KMS-11 (cell line): ENCODE measurements at regions not wholly inside any gene's neighbourhood (a gene's known extent, or its start where the extent isn't known, plus 50 kb on each side); places are given as distances from the start of the nearest gene placed in this dataset.

Experiments used
- H2AFZ ChIP-seq: fragments of 200-600 bp; sonication (generic); 2 replicates; pipeline ENCODE4 v1.6.1; 2016; ENCODE audit warnings: antibody characterized with exemption, mixed run types, low read depth
- H3K27ac ChIP-seq: fragments of 200-600 bp; sonication (generic); 2 replicates; pipeline ENCODE4 v1.6.1; 2016; ENCODE audit warnings: mild to moderate bottlenecking, mixed run types
- H3K27me3 ChIP-seq: fragments of 200-600 bp; sonication (generic); 2 replicates; pipeline ENCODE4 v1.6.1; 2017; ENCODE audit warnings: mild to moderate bottlenecking, low read depth, mixed run types, moderate library complexity; ENCODE audit not compliant: insufficient read depth
- H3K36me3 ChIP-seq: fragments of 200-600 bp; sonication (generic); 2 replicates; pipeline ENCODE4 v1.6.1; 2017; ENCODE audit warnings: mild to moderate bottlenecking, mixed run types; ENCODE audit not compliant: insufficient read depth
- H3K4me1 ChIP-seq: fragments of 200-600 bp; sonication (generic); 2 replicates; pipeline ENCODE4 v1.6.1; 2016; ENCODE audit warnings: mild to moderate bottlenecking, low read depth, mixed run types; ENCODE audit not compliant: poor library complexity, severe bottlenecking
- H3K4me2 ChIP-seq: fragments of 200-600 bp; sonication (generic); 2 replicates; pipeline ENCODE4 v1.7.0; 2016; ENCODE audit warnings: mild to moderate bottlenecking, mixed run types
- H3K4me3 ChIP-seq: fragments of 200-600 bp; sonication (generic); IDR thresholded peaks from 2 replicates; pipeline ENCODE4 v1.6.1; 2017; ENCODE audit warnings: low read depth, low read length, mixed read lengths; ENCODE audit not compliant: insufficient read depth
- H3K79me2 ChIP-seq: fragments of 200-600 bp; sonication (generic); 2 replicates; pipeline ENCODE4 v1.6.1; 2016; ENCODE audit warnings: low read depth, mixed run types; ENCODE audit not compliant: insufficient read depth
- H3K9ac ChIP-seq: fragments of 200-600 bp; sonication (generic); 2 replicates; pipeline ENCODE4 v1.6.1; 2016; ENCODE audit warnings: mild to moderate bottlenecking, mixed run types
- H4K20me1 ChIP-seq: fragments of 200-600 bp; sonication (generic); 2 replicates; pipeline ENCODE4 v1.6.1; 2016; ENCODE audit warnings: mild to moderate bottlenecking, mixed run types; ENCODE audit not compliant: insufficient read depth
- CTCF ChIP-seq: fragments of 200-600 bp; sonication (generic); conservative IDR thresholded peaks from 2 replicates; pipeline ENCODE4 v1.6.1; 2017; ENCODE audit warnings: low read depth, mild to moderate bottlenecking, antibody characterized with exemption, low read length, moderate library complexity, mixed read lengths

- no peaks in the 10 kb centered on the region for H4K20me1 ChIP-seq
- H3K27ac ChIP-seq: no peak overlapping the region
- TF ChIP-seq CTCF: no peak
- no peak overlapping the region for H3K4me3 ChIP-seq
- H3K4me1 ChIP-seq: no peaks in the 10 kb centered on the region
- no peaks in the 10 kb centered on the region for H3K27me3 ChIP-seq
- H2AFZ ChIP-seq: no peak overlapping the region
- no peaks in the 10 kb centered on the region for H3K36me3 ChIP-seq
- no peak overlapping the region for H3K9ac ChIP-seq
- H3K4me2 ChIP-seq: no peak overlapping the region
- no peaks in the 10 kb centered on the region for H3K79me2 ChIP-seq
Observed at GRCh38 chr4:79747252-79747651, 325.8 kb downstream of the ANTXR2 start.

- Histone ChIP-seq H3K4me1 (no peaks in the 10 kb centered on the region), H3K4me2 (no peak overlapping the region), H4K20me1 (no peaks in the 10 kb centered on the region), H3K27ac (no peak overlapping the region), H3K36me3 (no peaks in the 10 kb centered on the region), H3K79me2 (no peaks in the 10 kb centered on the region), H3K27me3 (no peaks in the 10 kb centered on the region), H3K4me3 (no peak overlapping the region), H2AFZ (no peak overlapping the region), H3K9ac (no peak overlapping the region)
- TF ChIP-seq CTCF: no peak
Observed at GRCh38 chr4:79743014-79743413, 330.0 kb downstream of the ANTXR2 start.

- Histone ChIP-seq H3K27ac (no peak overlapping the region), H4K20me1 (no peaks in the 10 kb centered on the region), H3K4me3 (no peak overlapping the region), H2AFZ (no peak overlapping the region), H3K27me3 (no peaks in the 10 kb centered on the region), H3K4me1 (no peaks in the 10 kb centered on the region), H3K36me3 (no peaks in the 10 kb centered on the region), H3K4me2 (no peak overlapping the region), H3K79me2 (no peaks in the 10 kb centered on the region), H3K9ac (no peak overlapping the region)
- no peak for TF ChIP-seq CTCF
Observed at GRCh38 chr4:79739912-79740311, 331.9 kb upstream of the GK2 start.

- no peaks in the 10 kb centered on the region for H3K36me3 ChIP-seq
- H3K79me2 ChIP-seq: no peaks in the 10 kb centered on the region
- no peak overlapping the region for H2AFZ ChIP-seq
- no peak overlapping the region for H3K4me3 ChIP-seq
- H3K27ac ChIP-seq: no peak overlapping the region
- no peak overlapping the region for H3K9ac ChIP-seq
- no peak overlapping the region for H3K4me2 ChIP-seq
- H3K27me3 ChIP-seq: no peaks in the 10 kb centered on the region
- no peak for TF ChIP-seq CTCF
- H3K4me1 ChIP-seq: no peaks in the 10 kb centered on the region
- H4K20me1 ChIP-seq: no peaks in the 10 kb centered on the region
Observed at GRCh38 chr4:79723507-79723906, 315.5 kb upstream of the GK2 start.

- H3K36me3 ChIP-seq: no peaks in the 10 kb centered on the region
- no peaks in the 10 kb centered on the region for H3K79me2 ChIP-seq
- no peak overlapping the region for H3K4me3 ChIP-seq
- no peaks in the 10 kb centered on the region for H3K27me3 ChIP-seq
- no peaks in the 10 kb centered on the region for H4K20me1 ChIP-seq
- no peaks in the 10 kb centered on the region for H3K4me1 ChIP-seq
- H2AFZ ChIP-seq: no peak overlapping the region
- no peak for TF ChIP-seq CTCF
- no peak overlapping the region for H3K27ac ChIP-seq
- H3K9ac ChIP-seq: no peak overlapping the region
- H3K4me2 ChIP-seq: no peak overlapping the region
Observed at GRCh38 chr4:79700356-79700755, 292.3 kb upstream of the GK2 start.
